NCI-H146 treated with DMSO at 0.1 percent for 48 hours (cell line): ENCODE measurements at regions not wholly inside any gene's neighbourhood (a gene's known extent, or its start where the extent isn't known, plus 50 kb on each side); places are given as distances from the start of the nearest gene placed in this dataset.

ENCODE experiments used
- DNase-seq: peaks from one replicate; lab custom pipeline; 2025; ENCODE audit not compliant: unreplicated experiment; lab: John Stamatoyannopoulos, UW

DNA sequence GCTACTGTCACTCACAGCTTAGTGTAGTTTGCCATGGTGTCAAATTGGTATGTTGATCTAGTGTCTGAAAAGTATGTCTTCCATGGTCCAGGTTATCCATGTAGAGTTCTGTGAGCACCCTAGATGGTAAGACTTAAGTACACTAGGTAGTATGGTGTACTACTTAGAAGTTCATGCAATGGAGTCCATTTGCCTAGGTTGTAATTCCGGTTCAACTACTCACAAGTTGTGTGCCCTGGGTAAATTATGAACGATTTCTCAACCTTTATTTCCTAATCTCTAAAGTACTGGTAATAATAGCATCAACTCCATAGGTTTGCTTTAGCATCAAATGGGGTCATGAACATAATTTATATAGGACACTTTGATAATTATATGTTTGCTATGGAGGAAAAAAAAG is 666.2 kb upstream of the CELF2 start:
- no peak for DNase-seq

- DNase-seq = no peak
Measured at GRCh38 chr10:10353326-10353868, 664.3 kb upstream of the CELF2 start.

DNA sequence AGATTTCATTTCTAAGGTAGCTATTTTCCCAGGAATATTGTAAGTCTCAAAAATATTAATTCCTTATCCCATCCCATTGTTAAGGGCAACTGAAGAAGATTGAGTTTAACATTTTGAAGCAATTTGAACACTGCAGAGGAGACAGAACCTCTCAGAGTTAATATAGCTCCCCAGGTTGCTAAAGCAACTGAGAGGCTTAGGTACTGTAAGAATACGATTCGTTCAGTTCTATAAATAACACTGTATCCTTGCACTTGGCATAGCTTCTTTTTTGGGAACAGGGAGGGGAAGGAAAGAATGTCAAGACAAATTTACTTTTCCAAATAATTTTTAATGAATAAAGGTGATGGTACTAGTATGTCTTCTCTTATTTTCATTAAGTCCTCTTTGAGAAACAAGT is 658.4 kb upstream of the CELF2 start:
- DNase-seq = no peak

DNA sequence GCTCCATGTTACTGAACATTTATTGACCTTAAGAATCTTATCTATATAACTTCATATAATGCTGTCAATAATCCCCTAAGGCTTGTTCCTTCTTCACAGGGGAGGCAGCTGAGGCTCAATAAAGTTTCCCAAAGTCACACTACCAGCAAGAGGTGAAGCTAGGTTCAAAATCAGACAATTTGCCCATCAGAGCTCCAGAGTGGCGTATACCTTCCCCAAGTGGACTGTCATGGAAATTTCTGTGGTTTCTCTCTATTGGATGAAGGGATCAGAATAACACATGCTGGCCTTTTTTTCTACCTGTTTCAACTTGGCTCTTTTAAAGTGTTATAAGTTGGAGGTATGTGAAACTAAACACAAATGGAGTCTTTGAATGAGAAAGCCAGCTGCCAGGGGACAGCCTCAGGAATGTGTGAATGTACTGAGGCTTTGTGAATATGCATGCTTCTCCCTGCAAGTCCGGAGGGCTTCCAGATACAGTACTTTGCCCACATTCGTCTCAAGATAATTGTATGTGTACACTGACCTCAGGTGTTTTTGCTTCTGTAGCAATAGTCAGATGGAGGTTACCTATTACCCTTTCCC is 656.3 kb upstream of the CELF2 start:
- DNase-seq = no peak

DNA sequence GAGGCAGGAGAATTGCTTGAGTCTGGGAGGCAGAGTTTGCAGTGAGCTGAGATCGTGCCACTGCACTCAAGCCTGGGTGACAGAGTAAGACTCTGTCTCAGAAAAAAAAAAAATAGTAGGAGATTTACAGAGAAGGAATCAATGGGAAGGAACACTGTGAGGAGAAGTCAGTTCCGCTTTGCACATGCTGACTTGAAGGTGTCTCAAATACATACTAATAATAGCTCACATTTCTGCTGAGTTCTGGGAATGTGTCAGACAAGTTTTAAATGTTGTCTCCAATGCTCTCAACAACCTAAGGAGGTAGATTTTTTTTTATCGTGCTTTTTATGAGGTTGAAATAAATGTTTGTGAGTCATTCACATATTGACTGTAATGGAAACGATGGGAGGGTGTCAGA is 654.9 kb upstream of the CELF2 start:
- DNase-seq = no peak

DNA sequence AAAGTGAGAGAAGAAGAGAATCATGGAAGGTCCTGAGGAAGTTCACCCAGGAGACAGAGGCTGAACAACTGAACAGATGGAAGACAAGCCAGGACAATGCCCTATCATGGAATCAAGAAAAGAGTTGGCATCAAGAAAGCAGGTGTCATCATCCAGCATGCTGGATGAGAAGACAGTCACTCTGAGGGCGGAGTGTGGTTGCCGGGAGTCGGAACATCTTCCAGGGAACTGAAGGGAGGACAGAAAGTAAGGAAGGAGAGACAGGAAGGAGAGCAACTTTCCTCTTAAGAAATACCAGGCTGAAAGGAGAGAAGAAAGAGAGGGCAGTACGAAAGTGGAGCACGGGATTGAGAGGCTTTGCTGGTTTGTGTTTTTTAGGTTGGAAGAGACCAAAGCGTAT is 654.5 kb upstream of the CELF2 start:
- no peak for DNase-seq

DNA sequence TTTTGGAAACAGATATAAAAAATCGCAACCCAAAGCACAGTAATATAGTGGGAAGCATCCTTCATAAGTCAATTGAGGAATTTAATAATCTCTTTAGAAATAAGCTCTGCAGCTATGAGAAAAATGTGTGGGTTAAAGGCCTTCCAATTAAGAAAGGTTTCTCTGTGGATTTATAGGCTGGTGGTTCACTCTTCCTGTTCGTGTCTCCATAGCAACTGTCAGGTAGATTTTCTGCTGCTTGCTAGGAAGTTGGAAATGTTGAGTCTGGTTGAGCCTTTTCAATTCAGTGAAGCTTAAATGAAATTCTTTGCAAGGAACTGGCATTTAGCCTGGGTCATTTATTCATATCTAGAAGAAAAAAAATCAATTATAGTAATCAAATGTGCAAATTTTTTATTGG is 652.8 kb upstream of the CELF2 start:
- no peak for DNase-seq

DNA sequence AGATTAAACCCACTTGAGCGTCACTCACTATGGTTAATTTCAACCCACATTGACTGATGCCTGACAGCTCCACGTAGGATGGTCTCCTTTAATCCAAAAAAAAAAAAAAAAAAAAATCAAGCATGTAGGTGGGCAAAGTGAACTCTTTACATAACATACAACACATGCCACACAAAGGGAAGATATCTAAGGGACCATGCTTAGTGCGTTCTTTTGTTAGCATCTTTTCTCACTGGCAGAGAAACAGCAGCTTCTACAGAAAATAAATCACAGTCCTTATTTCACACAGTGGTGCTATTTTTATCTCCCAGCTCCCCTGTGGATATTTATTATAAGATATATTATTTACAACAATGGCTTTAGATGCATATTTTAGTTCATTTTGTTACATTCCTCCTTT is 652.0 kb upstream of the CELF2 start:
- no peak for DNase-seq

- no peak for DNase-seq
Measured at GRCh38 chr10:10366836-10367235, 650.8 kb upstream of the CELF2 start.

- peak; percentile 80 for DNase-seq
Measured at GRCh38 chr10:10367264-10367663, 650.4 kb upstream of the CELF2 start.

GRCh38 chr10:10368951-10369576 is 648.6 kb upstream of the CELF2 start:
- DNase-seq = no peak

DNA sequence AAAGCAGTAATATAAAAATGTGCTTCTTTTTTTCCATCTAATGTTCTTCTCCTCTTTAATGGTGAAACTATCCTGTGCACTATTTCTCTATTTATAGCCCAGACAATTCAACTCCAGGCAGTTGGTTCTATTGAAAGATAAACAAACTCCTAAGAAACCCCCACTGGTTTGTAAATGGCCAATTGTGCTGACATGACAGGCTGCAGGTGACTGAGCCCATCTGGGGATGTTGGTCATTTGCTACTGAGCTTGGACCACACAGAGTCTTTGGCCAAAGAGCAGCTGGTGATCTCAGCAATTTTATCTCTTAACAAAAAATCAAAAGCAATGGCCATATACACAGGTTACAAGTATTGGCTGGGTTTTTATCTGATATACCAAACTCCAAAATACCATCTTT is 631.8 kb upstream of the CELF2 start:
- DNase-seq = peak; percentile 97

- DNase-seq = no peak
Measured at GRCh38 chr10:10389182-10389581, 628.5 kb upstream of the CELF2 start.

DNA sequence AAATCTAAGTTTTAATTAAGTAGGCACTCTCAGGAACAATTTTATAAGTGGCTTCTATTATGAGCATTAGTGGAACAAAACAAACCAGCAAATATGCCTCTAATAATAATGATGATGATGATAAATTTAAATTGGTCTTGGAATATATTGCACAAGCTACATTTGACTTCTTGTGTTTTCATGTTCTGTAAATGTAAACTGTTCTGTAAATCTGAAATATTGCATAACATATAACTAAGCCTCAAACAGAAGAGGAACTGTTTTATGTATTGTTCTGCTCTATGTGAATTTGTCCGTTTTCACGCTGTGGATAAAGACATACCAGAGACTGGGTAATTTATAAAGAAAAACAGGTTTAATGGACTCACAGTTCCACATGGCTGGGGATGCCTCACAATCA is 625.2 kb upstream of the CELF2 start:
- DNase-seq = no peak

- DNase-seq = no peak
Measured at GRCh38 chr10:10394933-10395658, 622.6 kb upstream of the CELF2 start.

DNA sequence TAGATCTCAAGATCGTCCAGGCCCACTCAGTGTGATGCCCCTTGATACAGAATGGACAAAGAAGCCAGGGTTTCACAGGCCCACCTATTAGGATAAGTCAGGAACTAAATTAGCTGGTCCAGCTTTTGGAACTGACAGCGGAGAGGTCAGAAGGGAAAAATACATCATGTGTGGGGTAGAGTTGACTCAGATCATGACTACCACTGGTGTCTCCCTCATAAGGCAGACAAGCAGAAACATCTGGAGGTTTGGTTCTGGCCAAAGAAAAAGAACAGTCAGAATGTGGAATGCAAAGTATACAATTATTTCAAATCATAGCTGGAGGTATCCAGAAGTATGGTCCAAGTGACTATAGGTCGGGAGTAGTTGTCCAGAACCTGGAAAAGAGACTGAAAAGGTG is 621.1 kb upstream of the CELF2 start:
- no peak for DNase-seq

DNA sequence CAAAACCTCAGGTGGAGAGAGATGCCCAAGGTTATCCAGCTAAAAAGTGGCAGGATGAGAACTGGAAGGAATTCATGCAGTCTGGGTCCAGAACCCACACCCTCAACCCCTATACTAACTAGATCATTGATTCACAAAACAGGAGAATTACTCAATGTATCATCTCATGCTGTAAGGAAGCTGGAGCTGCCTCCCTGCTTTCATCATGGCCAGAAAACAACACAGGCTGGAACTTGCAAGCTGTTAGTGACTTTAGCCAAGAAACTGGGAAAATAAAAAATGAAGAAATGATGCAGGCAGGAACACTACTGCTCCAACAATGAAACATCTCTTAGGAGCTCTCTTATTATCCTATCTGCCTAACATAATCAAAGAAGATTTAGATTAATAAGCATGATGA is 619.8 kb upstream of the CELF2 start:
- DNase-seq = no peak

DNA sequence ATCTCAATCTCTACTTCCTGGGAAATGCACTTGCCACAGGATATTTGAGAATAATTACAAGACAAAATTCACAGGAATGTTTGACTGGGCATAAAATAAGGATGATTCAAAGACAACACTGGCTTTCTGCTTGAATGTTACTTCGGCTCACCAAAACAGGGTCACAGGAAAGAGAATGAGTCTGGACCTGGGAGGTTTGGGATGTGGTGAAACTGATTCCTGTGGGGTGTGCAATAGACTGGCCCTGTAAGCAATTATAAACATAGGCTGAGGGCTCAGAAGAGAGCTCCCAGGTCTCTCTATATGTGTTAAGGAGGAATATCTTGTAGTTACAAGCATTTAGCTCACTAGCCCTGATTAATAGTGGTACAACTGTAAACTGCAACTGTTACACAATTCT is 613.9 kb upstream of the CELF2 start:
- DNase-seq = no peak

- no peak for DNase-seq
Measured at GRCh38 chr10:10417671-10418070, 600.0 kb upstream of the CELF2 start.

DNA sequence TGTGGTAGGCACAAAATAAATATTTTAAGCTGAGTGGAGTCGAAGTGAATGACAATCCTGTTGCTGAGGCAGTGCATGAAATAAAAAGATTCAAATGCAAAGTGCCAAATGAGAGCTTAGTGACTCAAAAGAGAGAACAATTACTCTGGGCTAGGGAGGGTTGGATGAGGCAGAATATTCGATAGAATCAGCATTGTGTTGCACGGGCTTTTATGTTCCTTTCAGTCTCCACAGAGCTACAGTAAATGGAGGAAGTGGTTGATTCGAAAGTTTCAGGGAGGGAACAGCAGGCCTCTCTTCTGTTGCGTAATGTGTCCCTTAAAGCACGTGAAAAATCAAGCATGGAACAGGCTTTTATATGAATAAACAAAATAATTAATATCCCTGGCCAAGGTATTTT is 599.3 kb upstream of the CELF2 start:
- no peak for DNase-seq

GRCh38 chr10:10421071-10421470 is 596.6 kb upstream of the CELF2 start:
- no peak for DNase-seq

- DNase-seq = no peak
Measured at GRCh38 chr10:10431422-10432066, 586.1 kb upstream of the CELF2 start.
